22Rv1 (cell line): ENCODE measurements at regions not wholly inside any gene's neighbourhood (a gene's known extent, or its start where the extent isn't known, plus 50 kb on each side); places are given as distances from the start of the nearest gene placed in this dataset.

Experiments
- CTCF ChIP-seq: fragments of 450-650 bp; IDR thresholded peaks from 2 replicates; pipeline ENCODE4 v1.5.1; 2017; ENCODE audit warnings: mild to moderate bottlenecking
- ZFX ChIP-seq: fragments of 450-650 bp; IDR thresholded peaks from 2 replicates; pipeline ENCODE4 v1.6.1; 2017; ENCODE audit warnings: antibody characterized with exemption, borderline replicate concordance

GRCh38 chr1:61531716-61532115, 193.2 kb downstream of the TM2D1 start:
- no peak for TF ChIP-seq CTCF
- no peak for TF ChIP-seq ZFX
